Subcutaneous abdominal adipose tissue (tissue), 5 donors: ENCODE measurements at regions not wholly inside any gene's neighbourhood (a gene's known extent, or its start where the extent isn't known, plus 50 kb on each side); places are given as distances from the start of the nearest gene placed in this dataset.

Source experiments
- H3K27ac ChIP-seq: one replicate; pipeline ENCODE4 v1.7.0; 2013; ENCODE audit warnings: low read depth, mild to moderate bottlenecking, inconsistent platforms, low read length, moderate library complexity
- H3K27me3 ChIP-seq, 5 donors: one replicate each; pipeline ENCODE4 v1.7.0; 2013; ENCODE audit warnings: low read length in 5 of 5, inconsistent platforms in 1 of 5; ENCODE audit not compliant: control insufficient read depth in 5 of 5, insufficient read depth in 4 of 5
- H3K36me3 ChIP-seq, 5 donors: one replicate each; pipeline ENCODE4 v1.7.0; 2013; ENCODE audit warnings: low read length in 5 of 5; ENCODE audit not compliant: control insufficient read depth in 5 of 5, insufficient read depth in 5 of 5
- H3K4me1 ChIP-seq, 5 donors: one replicate each; pipeline ENCODE4 v1.7.0; 2013; ENCODE audit warnings: low read length in 5 of 5, mild to moderate bottlenecking in 3 of 5, moderate library complexity in 1 of 5; ENCODE audit not compliant: control insufficient read depth in 5 of 5, insufficient read depth in 5 of 5
- H3K4me3 ChIP-seq, 5 donors: one replicate each; pipeline ENCODE4 v1.7.0; 2013; ENCODE audit warnings: low read length in 5 of 5, low read depth in 1 of 5
- H3K9ac ChIP-seq, 5 donors: one replicate each; pipeline ENCODE4 v1.7.0; 2013; ENCODE audit warnings: low read length in 5 of 5, mild to moderate bottlenecking in 4 of 5, moderate library complexity in 3 of 5
- H3K9me3 ChIP-seq, 5 donors: one replicate each; pipeline ENCODE4 v1.7.0; 2013; ENCODE audit warnings: low read length in 5 of 5; ENCODE audit not compliant: control insufficient read depth in 5 of 5
- donor health status: healthy.
- donor health status: healthy.
- donor health status: healthy.
- donor health status: healthy.
- donor health status: healthy.

GRCh38 chr16:54546521-54546920, 259.9 kb upstream of the IRX3 start:
- no peaks in the 10 kb centered on the region for H3K36me3 ChIP-seq
- H3K27ac ChIP-seq: no peak overlapping the region
- peaks cover 0 to 3% (median 0%) of the 10 kb centered on the region in 5 donors for H3K27me3 ChIP-seq

GRCh38 chr16:54545854-54546511, 259.4 kb upstream of the IRX3 start:
- Histone ChIP-seq H3K9me3 (no peaks in the 10 kb centered on the region), H3K4me1 (peaks cover 0 to 7% (median 3%) of the 10 kb centered on the region in 5 donors), H3K36me3 (no peaks in the 10 kb centered on the region), H3K27me3 (peaks cover 0 to 3% (median 0%) of the 10 kb centered on the region in 5 donors), H3K9ac (no peak overlapping the region), H3K27ac (no peak overlapping the region), H3K4me3 (no peak overlapping the region)

More at GRCh38 chr16:54546521-54546920, 259.9 kb upstream of the IRX3 start:
- Histone ChIP-seq H3K9ac (no peak overlapping the region), H3K9me3 (no peaks in the 10 kb centered on the region), H3K4me1 (peaks cover 0 to 7% (median 3%) of the 10 kb centered on the region in 5 donors), H3K4me3 (no peak overlapping the region)

GRCh38 chr16:54544553-54545180, 258.1 kb upstream of the IRX3 start:
- Histone ChIP-seq H3K27ac (no peak overlapping the region), H3K9ac (no peak overlapping the region), H3K9me3 (no peaks in the 10 kb centered on the region), H3K27me3 (peaks cover 0 to 3% (median 0%) of the 10 kb centered on the region in 5 donors), H3K4me3 (no peak overlapping the region), H3K36me3 (no peaks in the 10 kb centered on the region), H3K4me1 (peaks cover 0 to 7% (median 3%) of the 10 kb centered on the region in 5 donors)

GRCh38 chr16:54542805-54543505, 256.4 kb upstream of the IRX3 start:
- no peaks in the 10 kb centered on the region for H3K36me3 ChIP-seq
- H3K4me1 ChIP-seq: peaks cover 0 to 7% (median 3%) of the 10 kb centered on the region in 5 donors
- H3K4me3 ChIP-seq: no peak overlapping the region
- H3K9me3 ChIP-seq: no peaks in the 10 kb centered on the region
- peaks cover 0 to 4% (median 0%) of the 10 kb centered on the region in 5 donors for H3K27me3 ChIP-seq
- no peak overlapping the region for H3K27ac ChIP-seq
- H3K9ac ChIP-seq: no peak overlapping the region

- Histone ChIP-seq H3K36me3 (no peaks in the 10 kb centered on the region), H3K27me3 (peaks cover 0 to 4% (median 0%) of the 10 kb centered on the region in 5 donors), H3K4me3 (no peak overlapping the region), H3K27ac (no peak overlapping the region), H3K9me3 (no peaks in the 10 kb centered on the region), H3K4me1 (peaks cover 0 to 3% (median 0%) of the 10 kb centered on the region in 5 donors), H3K9ac (no peak overlapping the region)
Measured at GRCh38 chr16:54540525-54541180, 254.1 kb upstream of the IRX3 start.

- Histone ChIP-seq H3K9ac (no peak overlapping the region), H3K36me3 (no peaks in the 10 kb centered on the region), H3K4me3 (no peak overlapping the region), H3K27me3 (peaks cover 0 to 4% (median 0%) of the 10 kb centered on the region in 5 donors), H3K27ac (no peak overlapping the region), H3K4me1 (peaks cover 0 to 1% (median 0%) of the 10 kb centered on the region in 5 donors), H3K9me3 (peaks cover 0 to under 1% (median under 1%) of the 10 kb centered on the region in 5 donors)
Measured at GRCh38 chr16:54538276-54538675, 251.7 kb upstream of the IRX3 start.

DNA sequence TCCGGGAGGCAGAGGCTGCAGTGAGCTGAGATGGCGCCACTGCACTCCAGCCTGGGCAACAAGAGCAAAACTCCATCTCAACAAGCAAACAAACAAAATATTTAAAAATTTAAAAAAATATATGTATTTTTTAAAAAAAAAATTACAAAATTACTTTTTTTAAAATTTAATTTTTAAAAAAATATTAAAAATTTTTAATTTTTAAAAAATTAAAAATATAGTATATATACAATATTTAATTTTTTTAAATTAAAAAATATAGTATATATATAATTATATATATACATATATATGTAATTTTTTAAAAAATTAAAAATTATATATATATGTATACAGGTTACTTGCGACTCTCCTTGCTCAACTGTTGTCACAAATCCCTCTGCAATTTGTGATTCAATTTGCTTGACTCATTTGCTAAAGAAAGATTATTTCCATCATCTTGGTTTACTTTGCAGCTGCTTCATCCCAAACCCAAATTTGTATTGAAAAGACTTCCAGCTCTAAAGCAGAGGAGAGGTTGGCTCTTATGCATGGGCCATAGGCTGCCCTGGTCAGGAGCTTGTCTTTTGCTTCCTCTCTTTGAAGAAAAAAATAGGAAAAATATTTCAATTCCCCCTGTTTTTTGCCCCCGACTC, 247.4 kb upstream of the IRX3 start:
- Histone ChIP-seq H3K36me3 (no peaks in the 10 kb centered on the region), H3K9ac (no peak overlapping the region), H3K27me3 (peaks cover 0 to under 1% (median 0%) of the 10 kb centered on the region in 5 donors), H3K4me3 (no peak overlapping the region), H3K9me3 (peaks cover 3 to 13% (median 10%) of the 10 kb centered on the region in 5 donors), H3K27ac (no peak overlapping the region), H3K4me1 (peaks cover 0 to 9% (median 0%) of the 10 kb centered on the region in 5 donors)

GRCh38 chr16:54526916-54527315, 240.3 kb upstream of the IRX3 start:
- Histone ChIP-seq H3K27me3 (no peaks in the 10 kb centered on the region), H3K9ac (no peak overlapping the region), H3K4me3 (no peak overlapping the region), H3K9me3 (peaks cover 0 to 17% (median 10%) of the 10 kb centered on the region in 5 donors), H3K4me1 (peaks cover 0 to 31% (median 4%) of the 10 kb centered on the region in 5 donors), H3K36me3 (no peaks in the 10 kb centered on the region), H3K27ac (no peak overlapping the region)

DNA sequence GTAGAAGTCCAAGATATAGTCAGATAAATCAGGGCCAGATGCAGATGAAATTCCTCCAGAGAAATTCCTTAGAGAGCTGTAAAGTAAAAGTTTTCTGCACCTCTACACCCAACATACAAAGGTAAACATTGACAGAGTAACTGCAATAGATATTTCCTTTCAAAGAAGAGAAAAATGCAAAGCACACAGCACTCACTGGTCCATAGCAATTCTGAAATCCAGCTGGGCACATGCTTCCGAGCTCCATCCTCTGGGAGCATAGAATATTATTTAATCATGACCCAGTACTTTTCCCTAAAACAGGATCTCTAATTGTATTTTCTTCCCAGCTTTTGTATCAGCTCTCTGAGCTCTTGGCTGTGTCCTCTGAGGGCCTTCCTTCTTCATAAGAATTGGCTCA, 239.5 kb upstream of the IRX3 start:
- Histone ChIP-seq H3K36me3 (no peaks in the 10 kb centered on the region), H3K27ac (no peak overlapping the region)

More for the DNA sequence above, 239.5 kb upstream of the IRX3 start:
- Histone ChIP-seq H3K9ac (no peak overlapping the region), H3K9me3 (peaks cover 0 to 17% (median 10%) of the 10 kb centered on the region in 5 donors), H3K4me1 (peaks cover 0 to 33% (median 4%) of the 10 kb centered on the region in 5 donors), H3K27me3 (no peaks in the 10 kb centered on the region), H3K4me3 (no peak overlapping the region)
